HTR-8/SVneo (cell line): ENCODE measurements at regions not wholly inside any gene's neighbourhood (a gene's known extent, or its start where the extent isn't known, plus 50 kb on each side); places are given as distances from the start of the nearest gene placed in this dataset.
"Not testable (repeated sequence)": the region's sequence is repeated elsewhere in the genome, so short reads cannot be mapped to it uniquely, and the experiment has no call there.

Experiments used
- DNase-seq: peaks from one replicate; pipeline ENCODE4 v3.0.0; 2011; ENCODE audit warnings: low spot score, mixed read lengths; ENCODE audit not compliant: insufficient read length
- FAIRE-seq: peaks from 2 replicates; lab custom pipeline; 2011; peaks lifted over from hg19 to GRCh38; lab: Jason Lieb, UNC

- no peak for DNase-seq
- no peak for FAIRE-seq
These were observed 61.1 kb downstream of the MAD2L1 start for GRCh38 chr4:120005527-120005926.

DNA sequence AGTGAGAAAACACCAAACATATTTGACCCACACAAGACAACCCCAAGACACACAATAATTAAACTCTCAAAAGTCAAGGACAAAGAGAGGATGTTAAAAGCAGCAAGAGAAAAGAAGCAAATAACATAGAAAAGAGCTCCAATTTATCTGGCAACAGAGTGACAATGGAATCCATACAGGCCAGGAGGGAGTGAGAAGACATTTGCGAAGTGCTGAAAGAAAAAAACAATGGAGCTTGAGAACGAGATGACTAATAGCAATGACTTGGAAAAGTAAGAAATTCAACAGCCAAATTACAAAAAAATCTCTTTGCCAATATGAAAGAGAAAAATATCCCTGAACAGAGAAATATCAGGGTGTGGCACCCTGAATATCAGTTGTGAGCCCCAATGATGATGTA, 61.6 kb downstream of the MAD2L1 start:
- FAIRE-seq = no peak
- DNase-seq = no peak

DNA sequence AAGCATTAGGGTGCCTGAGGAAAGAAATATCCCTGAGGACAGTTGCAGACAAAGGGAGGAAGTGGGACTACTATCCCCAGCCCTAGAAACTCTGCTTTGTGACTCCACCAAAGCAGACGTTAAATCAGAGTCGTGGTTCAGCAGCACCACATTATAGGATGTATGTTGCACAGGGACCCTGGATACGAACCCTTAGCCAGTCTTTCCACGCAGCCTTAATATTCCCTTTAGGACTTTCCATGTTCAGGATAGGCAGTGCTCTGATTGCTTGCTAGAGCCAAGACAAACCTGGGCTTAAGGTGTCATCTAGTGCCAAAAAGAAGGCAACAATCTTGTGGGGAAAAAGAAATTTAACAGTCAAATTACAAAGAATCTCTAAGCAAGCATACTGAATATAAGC, 62.6 kb downstream of the MAD2L1 start:
- FAIRE-seq (no peak), DNase-seq (no peak)

GRCh38 chr4:120003193-120003592, 63.5 kb downstream of the MAD2L1 start:
- FAIRE-seq = no peak

GRCh38 chr4:120001850-120002249, 64.8 kb downstream of the MAD2L1 start:
- no peak for DNase-seq
- no peak for FAIRE-seq

More at GRCh38 chr4:120003193-120003592, 63.5 kb downstream of the MAD2L1 start:
- DNase-seq = no peak

DNA sequence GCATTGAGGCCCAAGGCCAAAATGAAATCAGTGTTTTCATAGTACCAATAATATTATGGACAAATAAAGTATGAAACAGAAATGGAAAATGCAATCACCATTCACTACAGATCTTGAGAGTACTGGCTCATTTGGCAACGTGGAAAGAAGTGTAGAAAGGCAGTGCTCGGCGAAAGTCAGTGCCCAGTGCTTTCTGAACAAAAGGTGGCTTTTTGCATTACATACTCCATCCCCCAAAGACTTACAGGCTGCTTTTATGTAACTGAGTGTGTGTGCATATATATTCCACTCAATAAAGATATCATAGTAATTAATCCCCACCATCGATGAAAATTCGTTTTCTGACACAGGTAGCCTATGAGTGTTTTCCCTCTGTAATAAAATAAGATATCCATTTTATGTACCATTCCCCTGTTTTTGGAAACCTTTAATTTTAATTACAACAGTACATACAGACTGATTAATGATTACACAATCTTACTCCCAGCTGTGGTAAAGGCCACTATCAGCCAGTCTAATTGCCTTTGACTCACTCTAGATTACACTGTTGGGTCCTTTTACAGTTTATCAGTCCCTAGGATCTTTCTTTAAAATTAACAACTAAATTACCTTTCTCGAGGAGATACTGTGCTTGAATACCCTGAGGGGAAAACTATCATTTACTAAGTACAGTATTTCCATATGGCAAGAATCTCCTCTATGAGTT, 65.9 kb downstream of the MAD2L1 start:
- FAIRE-seq (no peak), DNase-seq (no peak)

DNA sequence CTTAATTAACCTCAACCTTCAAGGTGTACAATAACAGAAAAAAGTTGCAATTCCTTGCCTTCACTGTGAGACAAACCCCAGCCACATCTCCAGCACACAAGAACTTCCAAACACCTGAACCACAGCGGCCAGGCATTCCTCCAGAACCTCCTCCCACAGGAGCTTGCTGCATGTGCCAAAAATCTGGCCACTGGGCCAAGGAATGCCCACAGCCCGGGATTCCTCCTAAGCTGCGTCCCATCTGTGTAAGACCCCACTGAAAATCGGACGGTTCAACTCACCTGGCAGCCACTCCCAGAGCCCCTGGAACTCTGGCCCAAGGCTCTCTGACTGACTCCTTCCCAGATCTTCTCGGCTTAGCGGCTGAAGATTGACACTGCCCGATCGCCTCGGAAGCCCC, 70.6 kb downstream of the MAD2L1 start:
- FAIRE-seq, DNase-seq: not testable (repeated sequence)

- no peak for DNase-seq
- FAIRE-seq = no peak
These were observed 81.7 kb downstream of the MAD2L1 start for GRCh38 chr4:119984996-119985395.

GRCh38 chr4:119982756-119983155, 83.9 kb downstream of the MAD2L1 start:
- DNase-seq = no peak
- FAIRE-seq = no peak

GRCh38 chr4:119980456-119980855, 86.2 kb downstream of the MAD2L1 start:
- no peak for DNase-seq
- no peak for FAIRE-seq

DNA sequence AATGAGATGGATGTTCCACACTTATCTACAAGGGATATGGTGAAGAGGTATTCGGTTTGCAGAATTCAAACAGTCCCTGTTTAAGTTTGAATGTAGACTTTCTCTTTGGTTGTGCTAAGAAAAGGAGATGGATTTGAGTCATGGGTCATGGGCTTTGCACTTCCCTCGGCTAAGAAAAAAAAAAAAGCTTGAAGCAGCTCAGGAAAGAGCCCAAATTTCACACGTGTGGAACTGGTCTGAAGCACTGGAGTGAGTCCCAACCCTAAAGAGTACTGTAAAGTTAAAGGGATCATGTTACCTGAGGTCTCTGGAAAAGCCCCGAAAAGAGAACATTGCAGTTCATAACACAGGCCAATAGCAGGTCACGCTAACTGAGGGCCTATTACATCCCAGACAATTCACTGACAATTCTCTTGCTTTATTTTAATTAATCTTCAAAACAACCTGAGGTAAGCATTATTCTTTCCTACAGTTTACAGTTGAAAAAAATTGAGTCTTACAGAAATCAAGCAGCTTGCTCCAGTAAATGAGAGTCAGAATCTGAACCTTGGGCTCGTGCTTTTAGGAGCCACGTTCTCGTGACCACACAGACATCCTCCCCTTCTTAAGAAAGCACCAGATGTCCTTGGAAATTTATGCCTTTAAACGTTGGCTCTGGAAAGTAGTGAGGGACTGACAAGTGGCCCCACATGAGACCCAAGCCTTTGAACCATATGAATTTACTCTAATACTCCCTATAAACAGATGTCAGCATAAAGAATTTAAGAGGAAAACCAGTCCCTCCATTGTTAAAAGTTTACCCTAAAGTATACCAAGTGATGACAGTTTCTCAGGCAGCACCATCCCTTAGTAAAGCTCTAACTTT, 89.3 kb downstream of the MAD2L1 start:
- DNase-seq = no peak
- no peak for FAIRE-seq

GRCh38 chr4:119971431-119972084, 95.1 kb downstream of the MAD2L1 start:
- FAIRE-seq = no peak
- DNase-seq = no peak

GRCh38 chr4:119962631-119963030, 104.0 kb downstream of the MAD2L1 start:
- FAIRE-seq (no peak), DNase-seq (no peak)

DNA sequence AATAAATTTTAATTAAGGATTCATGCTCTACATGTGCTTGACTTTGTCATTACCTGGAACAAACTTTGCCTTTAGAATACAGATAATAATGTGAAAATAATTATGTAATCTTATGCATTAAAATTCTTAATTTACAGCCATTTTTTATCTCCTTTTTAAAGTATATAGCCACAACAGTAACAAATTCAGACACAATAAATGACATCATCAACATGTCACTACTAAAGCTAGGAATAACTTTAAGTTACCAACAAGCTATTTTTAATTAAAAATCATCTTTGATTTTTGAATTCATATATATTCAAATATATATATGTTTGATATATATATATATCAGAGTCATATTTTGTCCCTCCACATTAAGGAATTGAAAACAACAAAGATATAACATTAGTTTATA, 107.7 kb downstream of the MAD2L1 start:
- no peak for FAIRE-seq
- no peak for DNase-seq

DNA sequence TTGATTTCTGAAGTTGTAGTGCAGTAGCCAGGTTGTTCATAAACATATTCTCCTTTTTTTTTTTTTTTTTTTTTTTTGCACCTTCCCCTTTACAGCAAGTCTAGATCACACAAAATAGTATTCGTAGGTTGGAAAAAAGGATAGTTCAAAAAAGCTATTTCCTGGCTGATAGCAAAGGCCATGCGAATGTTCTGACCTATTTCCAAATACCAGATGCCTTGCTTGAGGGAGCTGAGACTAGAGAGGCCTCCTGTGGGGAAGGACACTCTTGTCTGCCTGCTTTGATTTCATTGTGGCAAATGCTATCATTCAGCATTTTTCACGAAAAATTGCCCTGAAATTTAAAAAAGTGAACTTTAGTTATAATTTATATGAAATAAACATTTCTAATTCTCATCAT, 111.4 kb downstream of the MAD2L1 start:
- FAIRE-seq (no peak), DNase-seq (no peak)

GRCh38 chr4:119954487-119954886, 112.2 kb downstream of the MAD2L1 start:
- FAIRE-seq, DNase-seq: not testable (repeated sequence)

DNA sequence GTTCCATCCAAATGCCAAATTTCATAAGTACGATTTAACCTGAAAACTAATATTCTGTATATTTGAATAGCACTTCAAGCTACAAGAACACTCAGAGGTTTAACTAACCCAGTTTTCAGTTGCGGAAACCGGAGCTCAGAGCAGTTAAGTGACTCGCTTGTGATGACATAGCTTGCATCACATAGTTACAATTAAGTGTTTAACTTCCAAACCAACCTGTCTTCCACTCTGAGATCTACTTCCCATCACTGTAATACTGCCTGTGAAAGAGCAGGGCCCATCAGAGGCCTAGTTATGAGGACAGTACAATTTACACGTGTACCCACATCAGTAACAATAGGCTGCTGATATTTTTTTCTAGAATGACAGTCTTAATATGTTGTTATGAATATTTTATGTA, 120.3 kb downstream of the MAD2L1 start:
- DNase-seq = no peak
- no peak for FAIRE-seq

GRCh38 chr4:119942806-119943205, 123.8 kb downstream of the MAD2L1 start:
- DNase-seq = no peak
- FAIRE-seq = no peak

DNA sequence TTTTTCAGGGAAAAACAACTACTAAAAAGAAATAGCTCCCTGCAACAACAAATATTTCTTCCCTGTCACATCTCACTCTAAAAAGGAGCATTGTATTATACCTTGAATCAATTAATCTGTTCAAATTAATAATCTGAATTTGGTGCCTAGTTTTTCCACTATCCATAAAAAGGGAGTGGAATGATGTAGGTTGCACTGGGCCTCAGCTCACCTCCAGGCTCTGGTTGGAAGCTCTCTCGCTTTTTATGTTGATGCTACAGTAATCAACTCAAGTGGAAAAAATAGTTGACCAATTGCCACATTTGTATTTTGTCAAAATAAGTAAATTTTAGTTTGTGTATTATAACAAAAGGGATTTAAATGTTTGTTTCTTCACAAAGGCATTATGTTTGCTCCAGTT, 126.1 kb downstream of the MAD2L1 start:
- DNase-seq (no peak), FAIRE-seq (no peak)

DNA sequence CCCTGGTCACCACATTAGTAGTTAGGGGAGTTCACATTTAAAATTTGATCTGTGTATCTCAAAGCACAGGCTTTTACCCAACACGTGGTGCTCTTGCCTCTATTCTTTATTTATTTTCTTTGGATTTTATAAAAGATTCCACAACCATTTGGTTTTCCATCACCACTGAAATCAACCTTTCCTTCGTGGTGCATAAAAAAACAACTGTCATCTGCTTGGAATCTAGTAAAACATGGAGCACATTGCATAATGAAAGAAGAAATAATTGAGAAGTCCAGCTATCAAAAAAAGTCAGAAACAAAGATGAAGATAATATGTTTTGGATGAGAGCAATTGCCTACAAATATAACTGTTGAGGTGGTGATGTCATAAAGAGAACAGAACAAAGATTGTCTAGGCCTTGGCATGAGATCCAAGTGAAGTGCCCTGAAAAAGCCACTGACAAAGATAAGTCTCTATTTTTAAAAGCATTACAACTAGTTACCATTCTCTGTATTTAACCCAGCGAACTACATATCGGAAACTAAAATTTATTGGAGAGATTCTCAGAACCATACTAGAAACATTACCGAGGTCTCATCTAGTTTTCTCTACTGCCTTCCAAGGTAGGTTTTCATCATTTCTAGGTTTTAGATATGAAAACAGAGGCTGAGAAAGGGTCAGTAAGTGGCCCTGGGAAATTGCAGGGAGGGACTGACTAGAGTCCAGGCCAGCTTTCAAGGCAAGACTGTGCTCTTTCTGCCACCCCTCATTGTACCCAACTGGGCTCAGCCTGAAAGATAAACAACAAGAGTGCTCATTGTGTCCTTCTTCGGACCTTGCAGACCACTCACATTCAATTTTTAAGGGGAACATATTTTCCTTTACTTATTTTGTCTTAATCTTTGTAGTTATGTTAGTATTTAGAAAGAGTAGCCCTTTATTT, 127.3 kb downstream of the MAD2L1 start:
- FAIRE-seq = no peak
- no peak for DNase-seq
